Liver (tissue), 3 donors: ENCODE measurements at regions not wholly inside any gene's neighbourhood (a gene's known extent, or its start where the extent isn't known, plus 50 kb on each side); places are given as distances from the start of the nearest gene placed in this dataset.

Experiments
- CTCF ChIP-seq: fragments of 150-350 bp; IDR thresholded peaks from 2 replicates; pipeline ENCODE4 v1.5.1; 2017; ENCODE audit warnings: improper control_type of control experiment, low read depth, low read length; ENCODE audit not compliant: missing input control
- EGR1 ChIP-seq, 2 donors: IDR thresholded peaks; 2 replicates each; pipeline ENCODE4 v1.6.1; 2016 to 2018; ENCODE audit warnings: antibody characterized with exemption in 2 of 2, low read depth in 2 of 2
- GABPA ChIP-seq, 2 donors: IDR thresholded peaks in 1 of 2; conservative IDR thresholded peaks in 1 of 2; 2 replicates each; pipeline ENCODE4 v1.6.1; 2016; ENCODE audit warnings: antibody characterized with exemption in 2 of 2, mild to moderate bottlenecking in 1 of 2, moderate library complexity in 1 of 2
- JUND ChIP-seq, 2 donors: IDR thresholded peaks; 2 replicates each; pipeline ENCODE4 v1.6.1; 2016; ENCODE audit warnings: antibody characterized with exemption in 2 of 2
- MAX ChIP-seq: IDR thresholded peaks from 2 replicates; pipeline ENCODE4 v1.6.1; 2016; ENCODE audit warnings: antibody characterized with exemption
- REST ChIP-seq: IDR thresholded peaks from 2 replicates; pipeline ENCODE4 v1.6.1; 2016; ENCODE audit warnings: antibody characterized with exemption, mild to moderate bottlenecking
- SP1 ChIP-seq: IDR thresholded peaks from 2 replicates; pipeline ENCODE4 v1.6.1; 2018; ENCODE audit warnings: antibody characterized with exemption, mild to moderate bottlenecking
- TAF1 ChIP-seq: conservative IDR thresholded peaks from 2 replicates; pipeline ENCODE4 v1.6.1; 2016; ENCODE audit warnings: antibody characterized with exemption, mild to moderate bottlenecking
- YY1 ChIP-seq: IDR thresholded peaks from 2 replicates; pipeline ENCODE4 v1.6.1; 2016; ENCODE audit warnings: antibody characterized with exemption, mild to moderate bottlenecking
- ZBTB33 ChIP-seq: IDR thresholded peaks from 2 replicates; pipeline ENCODE4 v1.6.1; 2016; ENCODE audit warnings: antibody characterized with exemption
- donor health status: healthy.
- donor health status: healthy.

- TF ChIP-seq CTCF (no peak), GABPA (IDR thresholded peaks at IDR 0.05 in 1 of 2, conservative IDR thresholded peaks at IDR 0.05 in 1 of 2) (no peak), JUND (IDR thresholded peaks at IDR 0.05) (no peak), SP1 (no peak), TAF1 (no peak), REST (no peak), EGR1 (IDR thresholded peaks at IDR 0.05; ENCODE audit: low read depth in 2 of 2) (no peak), ZBTB33 (no peak), YY1 (no peak), MAX (no peak)
Observed at GRCh38 chr12:100706033-100706432, 88.5 kb upstream of the ANO4 start.
